H7 (cell line): ENCODE measurements at regions not wholly inside any gene's neighbourhood (a gene's known extent, or its start where the extent isn't known, plus 50 kb on each side); places are given as distances from the start of the nearest gene placed in this dataset.
A peak's percentile ranks its signal among the peaks of the same experiment; 100 is the strongest.

Source experiments
- DNase-seq: peaks from one replicate; pipeline ENCODE4 v3.0.0; 2012
- H3K27me3 ChIP-seq: 2 replicates; pipeline ENCODE4 v1.6.0; 2011; ENCODE audit warnings: mild to moderate bottlenecking, low read length; ENCODE audit not compliant: control insufficient read depth, insufficient read depth
- H3K36me3 ChIP-seq: replicated peaks from 2 replicates; pipeline ENCODE4 v1.5.1; 2011; ENCODE audit warnings: low read length; ENCODE audit not compliant: control insufficient read depth, insufficient read depth
- H3K4me3 ChIP-seq: 2 replicates; pipeline ENCODE4 v1.5.1; 2011; ENCODE audit warnings: low read depth, mild to moderate bottlenecking, control low read depth, low read length, moderate library complexity; ENCODE audit not compliant: insufficient read depth

- Histone ChIP-seq H3K36me3 (no peaks in the 10 kb centered on the region), H3K4me3 (no peak overlapping the region), H3K27me3 (no peaks in the 10 kb centered on the region)
- DNase-seq = no peak
These were observed 101.9 kb upstream of the CXCL14 start for GRCh38 chr5:135680713-135681112.

GRCh38 chr5:135678640-135679268, 100.0 kb upstream of the CXCL14 start:
- H3K4me3 ChIP-seq = no peak overlapping the region
- H3K27me3 ChIP-seq = no peaks in the 10 kb centered on the region
- no peaks in the 10 kb centered on the region for H3K36me3 ChIP-seq

GRCh38 chr5:135671966-135672365, 93.2 kb upstream of the CXCL14 start:
- Histone ChIP-seq H3K27me3 (no peaks in the 10 kb centered on the region), H3K36me3 (no peaks in the 10 kb centered on the region), H3K4me3 (no peak overlapping the region)
- no peak for DNase-seq

More at GRCh38 chr5:135678640-135679268, 100.0 kb upstream of the CXCL14 start:
- no peak for DNase-seq

GRCh38 chr5:135671052-135671705, 92.4 kb upstream of the CXCL14 start:
- DNase-seq = no peak
- no peaks in the 10 kb centered on the region for H3K27me3 ChIP-seq
- no peaks in the 10 kb centered on the region for H3K36me3 ChIP-seq
- no peak overlapping the region for H3K4me3 ChIP-seq

DNA sequence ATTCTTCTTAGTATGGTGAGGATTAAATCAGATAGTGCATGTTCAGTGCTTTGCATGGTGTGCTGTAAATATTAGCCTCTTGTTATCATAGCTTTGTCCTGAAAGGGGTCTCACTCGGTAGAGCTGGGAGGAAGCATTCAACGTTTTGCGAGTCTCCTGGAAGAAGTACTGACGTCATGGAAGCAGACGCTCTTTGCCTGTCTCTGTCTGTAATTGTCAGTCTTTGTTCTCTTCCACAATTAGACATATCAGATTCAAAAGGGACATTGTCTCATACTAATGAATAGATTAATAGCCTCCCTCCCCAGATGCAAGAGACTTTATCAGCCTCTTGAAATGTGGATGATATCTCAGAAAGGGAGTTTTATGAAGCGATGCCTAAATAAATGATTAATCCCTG, 91.8 kb upstream of the CXCL14 start:
- DNase-seq = no peak
- H3K36me3 ChIP-seq = no peaks in the 10 kb centered on the region
- H3K4me3 ChIP-seq = no peak overlapping the region
- no peaks in the 10 kb centered on the region for H3K27me3 ChIP-seq

DNA sequence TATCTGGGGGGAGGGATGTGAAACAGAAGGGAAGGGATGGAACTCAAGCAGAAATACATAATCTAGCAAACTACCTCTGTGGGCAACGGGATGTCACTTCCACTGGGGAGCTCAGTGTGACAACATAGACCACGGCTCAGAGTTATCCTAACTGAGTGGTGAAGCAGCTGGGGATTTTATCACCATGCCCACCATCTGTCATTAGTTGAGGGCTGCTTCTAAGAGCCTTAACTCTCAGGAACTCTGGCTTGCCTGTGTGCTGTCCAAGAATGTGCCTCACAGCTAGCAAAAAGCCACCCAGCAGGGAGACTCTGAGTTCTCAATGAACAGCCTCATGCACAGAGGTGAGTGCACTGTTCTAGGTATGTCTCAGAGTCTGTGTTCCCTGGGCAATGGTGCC, 90.6 kb upstream of the CXCL14 start:
- DNase-seq = no peak
- Histone ChIP-seq H3K36me3 (no peaks in the 10 kb centered on the region), H3K4me3 (no peak overlapping the region), H3K27me3 (no peaks in the 10 kb centered on the region)

DNA sequence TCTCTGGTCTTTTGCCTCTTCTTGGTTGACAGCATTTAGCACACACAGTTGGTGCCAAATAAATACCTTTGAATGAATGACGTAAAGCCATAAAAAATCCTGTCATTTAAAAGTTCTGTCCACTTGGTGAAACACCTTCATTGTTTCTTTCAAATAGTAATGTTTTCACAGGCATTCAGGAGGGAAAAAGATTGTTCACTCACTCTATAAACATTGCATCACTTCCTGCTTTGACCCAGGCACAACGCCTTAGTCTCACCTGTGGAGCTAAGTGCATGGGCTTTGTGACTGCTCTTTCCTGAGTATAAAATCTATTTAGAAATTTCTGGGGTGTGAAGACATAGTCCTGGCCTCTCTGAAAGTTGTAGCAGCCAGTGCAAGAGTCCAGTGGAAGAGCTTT, 88.9 kb upstream of the CXCL14 start:
- Histone ChIP-seq H3K36me3 (no peaks in the 10 kb centered on the region), H3K27me3 (no peaks in the 10 kb centered on the region), H3K4me3 (no peak overlapping the region)
- DNase-seq = no peak

GRCh38 chr5:135667204-135667603, 88.4 kb upstream of the CXCL14 start:
- Histone ChIP-seq H3K36me3 (no peaks in the 10 kb centered on the region), H3K27me3 (no peaks in the 10 kb centered on the region), H3K4me3 (no peak overlapping the region)
- no peak for DNase-seq

GRCh38 chr5:135662683-135663082, 83.9 kb upstream of the CXCL14 start:
- DNase-seq = peak; percentile 45
- Histone ChIP-seq H3K4me3 (no peak overlapping the region), H3K27me3 (no peaks in the 10 kb centered on the region), H3K36me3 (no peaks in the 10 kb centered on the region)

GRCh38 chr5:135662061-135662481, 83.3 kb upstream of the CXCL14 start:
- H3K4me3 ChIP-seq = no peak overlapping the region
- no peak for DNase-seq
- H3K27me3 ChIP-seq = no peaks in the 10 kb centered on the region
- H3K36me3 ChIP-seq = no peaks in the 10 kb centered on the region

- Histone ChIP-seq H3K36me3 (no peaks in the 10 kb centered on the region), H3K27me3 (no peaks in the 10 kb centered on the region), H3K4me3 (no peak overlapping the region)
- no peak for DNase-seq
These were observed 82.2 kb upstream of the CXCL14 start for GRCh38 chr5:135660826-135661575.

GRCh38 chr5:135657536-135658305, 78.9 kb upstream of the CXCL14 start:
- DNase-seq = no peak
- no peak overlapping the region for H3K4me3 ChIP-seq
- no peaks in the 10 kb centered on the region for H3K27me3 ChIP-seq

DNA sequence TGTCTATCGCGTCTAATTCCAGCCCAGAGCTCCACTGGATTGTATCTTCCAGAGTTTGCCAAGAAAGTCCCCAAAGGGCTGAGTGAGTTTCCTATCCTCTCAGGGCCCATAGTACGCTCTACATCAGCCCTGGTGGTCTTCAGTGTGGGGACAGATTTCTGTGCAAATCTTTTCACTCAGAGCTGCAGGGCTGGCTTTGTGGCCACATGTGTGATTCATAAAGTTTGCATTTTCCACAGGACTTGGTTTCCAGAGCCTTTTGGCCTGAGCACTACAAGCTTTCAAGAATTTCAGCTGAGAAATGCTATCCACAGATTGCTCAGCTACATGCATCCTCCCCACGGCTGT, 76.7 kb upstream of the CXCL14 start:
- DNase-seq = no peak
- Histone ChIP-seq H3K36me3 (no peaks in the 10 kb centered on the region), H3K27me3 (no peaks in the 10 kb centered on the region), H3K4me3 (no peak overlapping the region)

More at GRCh38 chr5:135657536-135658305, 78.9 kb upstream of the CXCL14 start:
- no peaks in the 10 kb centered on the region for H3K36me3 ChIP-seq

DNA sequence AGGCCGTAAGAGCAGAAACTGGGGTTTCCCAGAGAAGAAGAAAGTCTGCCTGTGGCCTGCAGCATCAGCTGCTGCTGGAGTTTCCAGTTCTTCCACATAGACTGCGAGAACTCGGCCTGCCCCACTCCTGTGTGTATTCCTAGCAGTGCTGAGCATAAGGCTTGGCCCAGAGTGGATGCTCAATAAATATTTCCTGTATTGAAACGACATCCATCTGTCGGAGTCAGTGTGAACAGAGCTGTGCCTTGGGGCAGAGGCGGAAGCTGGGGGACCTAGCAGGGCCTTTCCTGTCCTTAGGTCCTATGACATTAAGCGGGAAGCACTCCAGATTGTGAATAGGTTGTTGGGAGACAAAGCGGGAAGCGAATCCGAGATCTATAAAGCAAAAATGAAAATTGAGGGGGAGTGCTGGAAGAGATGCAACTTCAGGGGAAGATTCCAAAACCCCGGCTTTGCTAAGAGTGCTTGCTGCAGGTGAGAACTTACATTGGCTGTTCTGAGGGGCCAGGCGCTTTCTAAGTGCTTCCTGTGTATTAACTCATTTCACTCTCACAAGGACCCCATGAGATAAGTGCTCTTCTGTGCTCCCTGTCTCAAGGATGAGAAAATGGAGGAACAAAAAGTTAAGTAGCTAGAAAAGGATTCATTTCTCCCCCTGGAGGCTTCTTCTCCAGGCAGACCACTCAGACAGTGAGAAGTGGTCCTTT, 76.1 kb upstream of the CXCL14 start:
- Histone ChIP-seq H3K27me3 (no peaks in the 10 kb centered on the region), H3K36me3 (no peaks in the 10 kb centered on the region), H3K4me3 (no peak overlapping the region)
- no peak for DNase-seq
